Ishikawa (cell line): ENCODE measurements at regions not wholly inside any gene's neighbourhood (a gene's known extent, or its start where the extent isn't known, plus 50 kb on each side); places are given as distances from the start of the nearest gene placed in this dataset.

Experiments
- CEBPB ChIP-seq: IDR thresholded peaks from 2 replicates; pipeline ENCODE4 v1.6.1; 2012
- CREB1 ChIP-seq: IDR thresholded peaks from 2 replicates; pipeline ENCODE4 v1.6.1; 2012; ENCODE audit warnings: low read depth
- EGR1 ChIP-seq: IDR thresholded peaks from 2 replicates; pipeline ENCODE4 v1.6.1; 2012
- EP300 ChIP-seq: IDR thresholded peaks from 2 replicates; pipeline ENCODE4 v1.6.1; 2012; ENCODE audit warnings: borderline replicate concordance
- FOXM1 ChIP-seq: IDR thresholded peaks from 2 replicates; pipeline ENCODE4 v1.6.1; 2012; ENCODE audit warnings: low read depth, borderline replicate concordance
- NFIC ChIP-seq: IDR thresholded peaks from 2 replicates; pipeline ENCODE4 v1.6.1; 2012
- RAD21 ChIP-seq: IDR thresholded peaks from 2 replicates; pipeline ENCODE4 v1.6.1; 2012; ENCODE audit warnings: low read depth
- TAF1 ChIP-seq: IDR thresholded peaks from 2 replicates; pipeline ENCODE4 v1.6.1; 2012; ENCODE audit warnings: low read depth, mild to moderate bottlenecking
- TCF12 ChIP-seq: IDR thresholded peaks from 2 replicates; pipeline ENCODE4 v1.6.1; 2012; ENCODE audit warnings: low read depth
- TEAD4 ChIP-seq: IDR thresholded peaks from 2 replicates; pipeline ENCODE4 v1.6.1; 2012
- YY1 ChIP-seq: IDR thresholded peaks from 2 replicates; pipeline ENCODE4 v1.6.1; 2012; ENCODE audit warnings: low read depth
- ZBTB7A ChIP-seq: IDR thresholded peaks from 2 replicates; pipeline ENCODE4 v1.6.1; 2012; ENCODE audit warnings: low read depth
- TF ChIP-seq, protein P1 (sequence below): IDR thresholded peaks from 2 replicates; pipeline ENCODE4 v1.6.1; 2012; ENCODE audit warnings: low read depth, mild to moderate bottlenecking
- TF ChIP-seq, protein P2 (sequence below): IDR thresholded peaks from 2 replicates; pipeline ENCODE4 v1.6.1; 2012
- TF ChIP-seq, protein P3 (sequence below): IDR thresholded peaks from 2 replicates; pipeline ENCODE4 v1.6.1; 2012

DNA sequence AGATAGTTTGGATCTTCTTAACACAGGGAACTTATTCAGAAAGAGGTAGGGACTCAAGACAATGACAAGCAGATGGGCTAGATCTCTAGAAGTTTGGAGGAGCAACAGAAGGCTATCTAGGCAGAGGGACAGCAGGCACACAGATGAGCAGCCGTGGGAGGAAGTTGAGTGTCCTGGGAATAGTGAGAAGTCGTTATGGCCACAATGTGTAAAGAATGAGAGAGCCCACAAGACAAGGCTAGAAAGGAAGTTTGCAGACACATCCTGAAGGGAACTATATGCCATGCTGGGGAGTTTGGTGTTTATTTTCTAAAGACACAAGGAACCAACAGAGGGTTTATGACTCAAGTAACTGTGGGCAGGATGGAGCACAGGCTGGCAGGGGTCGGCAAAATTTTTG, 160.6 kb downstream of the PALM2AKAP2 start:
- TF ChIP-seq, protein P1, sequence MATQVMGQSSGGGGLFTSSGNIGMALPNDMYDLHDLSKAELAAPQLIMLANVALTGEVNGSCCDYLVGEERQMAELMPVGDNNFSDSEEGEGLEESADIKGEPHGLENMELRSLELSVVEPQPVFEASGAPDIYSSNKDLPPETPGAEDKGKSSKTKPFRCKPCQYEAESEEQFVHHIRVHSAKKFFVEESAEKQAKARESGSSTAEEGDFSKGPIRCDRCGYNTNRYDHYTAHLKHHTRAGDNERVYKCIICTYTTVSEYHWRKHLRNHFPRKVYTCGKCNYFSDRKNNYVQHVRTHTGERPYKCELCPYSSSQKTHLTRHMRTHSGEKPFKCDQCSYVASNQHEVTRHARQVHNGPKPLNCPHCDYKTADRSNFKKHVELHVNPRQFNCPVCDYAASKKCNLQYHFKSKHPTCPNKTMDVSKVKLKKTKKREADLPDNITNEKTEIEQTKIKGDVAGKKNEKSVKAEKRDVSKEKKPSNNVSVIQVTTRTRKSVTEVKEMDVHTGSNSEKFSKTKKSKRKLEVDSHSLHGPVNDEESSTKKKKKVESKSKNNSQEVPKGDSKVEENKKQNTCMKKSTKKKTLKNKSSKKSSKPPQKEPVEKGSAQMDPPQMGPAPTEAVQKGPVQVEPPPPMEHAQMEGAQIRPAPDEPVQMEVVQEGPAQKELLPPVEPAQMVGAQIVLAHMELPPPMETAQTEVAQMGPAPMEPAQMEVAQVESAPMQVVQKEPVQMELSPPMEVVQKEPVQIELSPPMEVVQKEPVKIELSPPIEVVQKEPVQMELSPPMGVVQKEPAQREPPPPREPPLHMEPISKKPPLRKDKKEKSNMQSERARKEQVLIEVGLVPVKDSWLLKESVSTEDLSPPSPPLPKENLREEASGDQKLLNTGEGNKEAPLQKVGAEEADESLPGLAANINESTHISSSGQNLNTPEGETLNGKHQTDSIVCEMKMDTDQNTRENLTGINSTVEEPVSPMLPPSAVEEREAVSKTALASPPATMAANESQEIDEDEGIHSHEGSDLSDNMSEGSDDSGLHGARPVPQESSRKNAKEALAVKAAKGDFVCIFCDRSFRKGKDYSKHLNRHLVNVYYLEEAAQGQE = no peak
- TF ChIP-seq, protein P2, sequence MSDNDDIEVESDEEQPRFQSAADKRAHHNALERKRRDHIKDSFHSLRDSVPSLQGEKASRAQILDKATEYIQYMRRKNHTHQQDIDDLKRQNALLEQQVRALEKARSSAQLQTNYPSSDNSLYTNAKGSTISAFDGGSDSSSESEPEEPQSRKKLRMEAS = no peak
- TF ChIP-seq CREB1 = no peak
- no peak for TF ChIP-seq CEBPB
- TF ChIP-seq TAF1 = no peak
- no peak for TF ChIP-seq ZBTB7A
- TF ChIP-seq EP300 = no peak
- TF ChIP-seq RAD21 = no peak
- TF ChIP-seq, protein P3, sequence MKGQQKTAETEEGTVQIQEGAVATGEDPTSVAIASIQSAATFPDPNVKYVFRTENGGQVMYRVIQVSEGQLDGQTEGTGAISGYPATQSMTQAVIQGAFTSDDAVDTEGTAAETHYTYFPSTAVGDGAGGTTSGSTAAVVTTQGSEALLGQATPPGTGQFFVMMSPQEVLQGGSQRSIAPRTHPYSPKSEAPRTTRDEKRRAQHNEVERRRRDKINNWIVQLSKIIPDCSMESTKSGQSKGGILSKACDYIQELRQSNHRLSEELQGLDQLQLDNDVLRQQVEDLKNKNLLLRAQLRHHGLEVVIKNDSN = no peak
- TF ChIP-seq YY1 = no peak
- TF ChIP-seq TCF12 = no peak

DNA sequence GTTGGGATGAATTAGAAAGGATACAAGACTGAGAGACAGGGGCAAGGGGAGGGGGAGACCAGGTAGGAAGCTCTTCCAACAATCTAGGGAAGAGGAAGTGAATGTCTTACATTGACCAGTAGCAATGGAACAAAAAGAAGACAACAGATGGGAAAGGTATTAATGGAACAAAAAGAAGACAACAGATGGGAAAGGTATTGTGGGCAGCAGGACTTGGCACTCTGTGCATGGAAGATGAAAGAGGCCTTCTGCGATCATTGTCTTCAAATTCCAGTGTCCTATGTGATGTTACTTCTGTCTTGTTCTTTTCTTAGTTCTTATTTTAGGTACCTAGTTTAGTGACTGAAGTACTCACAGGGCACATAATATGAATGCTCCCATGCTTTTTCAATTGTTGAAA, 161.8 kb downstream of the PALM2AKAP2 start:
- no peak for TF ChIP-seq TCF12
- no peak for TF ChIP-seq CEBPB
- no peak for TF ChIP-seq CREB1
- TF ChIP-seq, protein P3 = no peak
- TF ChIP-seq TAF1 = no peak
- TF ChIP-seq, protein P1 = no peak
- TF ChIP-seq NFIC = no peak
- TF ChIP-seq EP300 = no peak
- TF ChIP-seq YY1 = no peak
- no peak for TF ChIP-seq RAD21
- no peak for TF ChIP-seq EGR1
- TF ChIP-seq, protein P2 = no peak
- TF ChIP-seq TEAD4 = no peak
- TF ChIP-seq FOXM1 = no peak
- TF ChIP-seq ZBTB7A = no peak

DNA sequence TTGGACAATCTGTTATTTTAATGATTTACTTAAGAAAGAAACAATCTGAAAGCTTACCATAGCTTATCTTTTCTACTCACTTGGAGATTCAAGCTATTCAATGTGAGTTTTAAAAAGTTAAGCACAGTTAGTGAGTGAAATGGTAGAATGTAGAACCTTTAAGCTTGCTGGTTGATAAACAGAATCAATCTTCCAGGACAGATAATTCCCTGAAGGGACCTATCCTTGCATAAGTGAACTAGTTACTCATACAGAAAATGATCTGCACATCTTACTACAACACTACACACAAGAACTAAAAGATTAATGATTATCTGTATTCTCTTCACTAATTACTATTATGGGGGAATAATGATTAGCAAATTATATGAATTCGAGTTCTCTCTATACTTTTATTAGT, 165.6 kb downstream of the PALM2AKAP2 start:
- TF ChIP-seq TAF1 = no peak
- TF ChIP-seq FOXM1 = no peak
- TF ChIP-seq, protein P3 = no peak
- no peak for TF ChIP-seq CREB1
- TF ChIP-seq, protein P1 = no peak
- no peak for TF ChIP-seq ZBTB7A
- TF ChIP-seq CEBPB = no peak
- TF ChIP-seq RAD21 = no peak
- no peak for TF ChIP-seq YY1
- TF ChIP-seq EP300 = no peak
- no peak for TF ChIP-seq TCF12
- no peak for TF ChIP-seq TEAD4
- TF ChIP-seq NFIC = no peak
- TF ChIP-seq, protein P2 = no peak
- TF ChIP-seq EGR1 = no peak

DNA sequence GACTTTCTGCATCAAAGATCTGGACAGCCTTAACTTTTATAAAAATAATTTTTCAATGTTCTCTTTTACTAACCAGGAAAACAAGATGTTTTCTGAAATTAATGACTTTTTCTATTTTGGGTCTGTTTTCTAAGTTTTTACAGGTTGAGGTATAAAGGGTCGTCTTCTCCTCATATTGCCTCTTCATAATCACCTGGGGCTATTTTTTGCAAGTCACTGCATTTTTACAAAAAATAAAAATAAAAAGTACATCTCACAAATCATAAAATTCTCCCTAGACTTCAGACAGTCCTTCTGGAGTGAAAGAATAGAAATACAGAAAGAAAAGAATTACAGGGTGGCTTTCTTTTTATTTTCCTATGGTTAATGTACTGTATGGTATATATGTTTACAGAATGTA, 168.5 kb downstream of the PALM2AKAP2 start:
- TF ChIP-seq EP300 (no peak), ZBTB7A (no peak), FOXM1 (no peak), CREB1 (no peak), NFIC (no peak), YY1 (no peak), RAD21 (no peak), EGR1 (no peak), TCF12 (no peak), TAF1 (no peak), CEBPB (no peak), TEAD4 (no peak)
- TF ChIP-seq, protein P2 = no peak
- TF ChIP-seq, protein P3 = no peak
- TF ChIP-seq, protein P1 = no peak
